ENCODE measurements at regions not wholly inside any gene's neighbourhood (a gene's known extent, or its start where the extent isn't known, plus 50 kb on each side); places are given as distances from the start of the nearest gene placed in this dataset.

- DNase-seq, result no peak
- Histone ChIP-seq H3K79me2 (ENCODE audit: low read length) (no peaks in the 10 kb centered on the region), H3K9ac (ENCODE audit: low read length) (no peak overlapping the region), H4K20me1 (ENCODE audit: insufficient read depth, low read length) (no peaks in the 10 kb centered on the region), H3F3A (ENCODE audit: insufficient read depth, low read length) (no peaks in the 10 kb centered on the region), H2AFZ (ENCODE audit: low read length) (no peak overlapping the region), H3K4me1 (ENCODE audit: low read length) (no peaks in the 10 kb centered on the region), H3K4me2 (ENCODE audit: low read depth, low read length) (no peak overlapping the region), H3K9me2 (replicated peaks; ENCODE audit: insufficient read depth, low read length) (no peaks in the 10 kb centered on the region), H3K9me3 (replicated peaks; ENCODE audit: insufficient read depth, low read length) (no peaks in the 10 kb centered on the region), H3K36me3 (replicated peaks; ENCODE audit: insufficient read depth, low read length) (no peaks in the 10 kb centered on the region), H3K27ac (ENCODE audit: low read length) (no peak overlapping the region), H3K27me3 (replicated peaks; ENCODE audit: insufficient read depth, low read length) (no peaks in the 10 kb centered on the region), H3K4me3 (ENCODE audit: low read length) (no peak overlapping the region)
- no peak for TF ChIP-seq EZH2 (optimal IDR thresholded peaks at IDR 0.05; ENCODE audit: low read depth, low read length)
- no peak for TF ChIP-seq EZH2phosphoT487 (IDR thresholded peaks at IDR 0.05; ENCODE audit: low read length)
- no peak for TF ChIP-seq CTCF (IDR thresholded peaks at IDR 0.05; ENCODE audit: low read length)
These were observed 50.0 kb upstream of the TRPM1 start for GRCh38 chr15:31151301-31152233.

GRCh38 chr15:31153531-31153930, 52.0 kb upstream of the TRPM1 start:
- peaks cover 9% of the 10 kb centered on the region for H3K4me1 ChIP-seq (ENCODE audit: low read length)
- H3K79me2 ChIP-seq (ENCODE audit: low read length), result no peaks in the 10 kb centered on the region
- DNase-seq, result no peak
- H3F3A ChIP-seq (ENCODE audit: insufficient read depth, low read length), result no peaks in the 10 kb centered on the region
- H3K27me3 ChIP-seq (replicated peaks; ENCODE audit: insufficient read depth, low read length), result no peaks in the 10 kb centered on the region
- H3K9me2 ChIP-seq (replicated peaks; ENCODE audit: insufficient read depth, low read length), result no peaks in the 10 kb centered on the region
- no peak overlapping the region for H3K27ac ChIP-seq (ENCODE audit: low read length)
- TF ChIP-seq EZH2phosphoT487 (IDR thresholded peaks at IDR 0.05; ENCODE audit: low read length) (no peak), EZH2 (optimal IDR thresholded peaks at IDR 0.05; ENCODE audit: low read depth, low read length) (no peak), CTCF (IDR thresholded peaks at IDR 0.05; ENCODE audit: low read length) (no peak)
- H3K9ac ChIP-seq (ENCODE audit: low read length), result no peak overlapping the region
- H3K9me3 ChIP-seq (replicated peaks; ENCODE audit: insufficient read depth, low read length), result no peaks in the 10 kb centered on the region
- no peak overlapping the region for H3K4me2 ChIP-seq (ENCODE audit: low read depth, low read length)
- H3K4me3 ChIP-seq (ENCODE audit: low read length), result no peak overlapping the region
- H2AFZ ChIP-seq (ENCODE audit: low read length), result no peak overlapping the region
- H3K36me3 ChIP-seq (replicated peaks; ENCODE audit: insufficient read depth, low read length), result no peaks in the 10 kb centered on the region
- no peaks in the 10 kb centered on the region for H4K20me1 ChIP-seq (ENCODE audit: insufficient read depth, low read length)

GRCh38 chr15:31155151-31155550, 53.6 kb upstream of the TRPM1 start:
- no peaks in the 10 kb centered on the region for H3F3A ChIP-seq (ENCODE audit: insufficient read depth, low read length)
- no peak overlapping the region for H3K4me2 ChIP-seq (ENCODE audit: low read depth, low read length)
- H3K27me3 ChIP-seq (replicated peaks; ENCODE audit: insufficient read depth, low read length), result no peaks in the 10 kb centered on the region
- no peaks in the 10 kb centered on the region for H3K9me2 ChIP-seq (replicated peaks; ENCODE audit: insufficient read depth, low read length)
- no peaks in the 10 kb centered on the region for H3K9me3 ChIP-seq (replicated peaks; ENCODE audit: insufficient read depth, low read length)
- H3K9ac ChIP-seq (ENCODE audit: low read length), result no peak overlapping the region
- H3K4me1 ChIP-seq (ENCODE audit: low read length), result peaks cover 9% of the 10 kb centered on the region
- H2AFZ ChIP-seq (ENCODE audit: low read length), result no peak overlapping the region
- TF ChIP-seq EZH2 (optimal IDR thresholded peaks at IDR 0.05; ENCODE audit: low read depth, low read length) (no peak), EZH2phosphoT487 (IDR thresholded peaks at IDR 0.05; ENCODE audit: low read length) (no peak), CTCF (IDR thresholded peaks at IDR 0.05; ENCODE audit: low read length) (no peak)
- no peak overlapping the region for H3K4me3 ChIP-seq (ENCODE audit: low read length)
- no peaks in the 10 kb centered on the region for H3K79me2 ChIP-seq (ENCODE audit: low read length)
- DNase-seq, result no peak
- no peaks in the 10 kb centered on the region for H4K20me1 ChIP-seq (ENCODE audit: insufficient read depth, low read length)
- no peaks in the 10 kb centered on the region for H3K36me3 ChIP-seq (replicated peaks; ENCODE audit: insufficient read depth, low read length)
- no peak overlapping the region for H3K27ac ChIP-seq (ENCODE audit: low read length)

All from MM.1S (cell line).